ENCODE measurements at regions not wholly inside any gene's neighbourhood (a gene's known extent, or its start where the extent isn't known, plus 50 kb on each side); places are given as distances from the start of the nearest gene placed in this dataset.
A peak's percentile ranks its signal among the peaks of the same experiment; 100 is the strongest.
"Not testable (repeated sequence)": the region's sequence is repeated elsewhere in the genome, so short reads cannot be mapped to it uniquely, and the experiment has no call there.

DNA sequence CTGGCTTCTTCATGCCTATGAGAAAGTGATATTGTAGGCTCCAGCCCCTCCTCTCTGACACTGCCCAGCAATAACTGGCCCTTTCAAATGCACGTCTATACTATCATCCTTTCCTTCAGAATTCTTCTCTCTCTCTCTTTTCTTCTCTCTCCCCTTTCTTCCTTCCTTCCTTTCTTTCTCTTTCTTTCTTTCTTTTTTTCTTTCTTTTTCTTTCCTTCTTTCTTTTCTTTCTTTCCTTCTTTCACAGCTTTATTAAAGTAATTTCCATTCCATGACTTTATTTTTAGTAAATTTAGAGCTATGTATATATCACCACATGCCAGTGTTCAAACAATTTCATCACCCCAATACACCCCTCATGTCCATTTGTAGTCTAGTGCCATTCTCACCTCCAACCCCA lies 302.1 kb downstream of the RPAP3 start (continued):
- TF ChIP-seq, protein P1, sequence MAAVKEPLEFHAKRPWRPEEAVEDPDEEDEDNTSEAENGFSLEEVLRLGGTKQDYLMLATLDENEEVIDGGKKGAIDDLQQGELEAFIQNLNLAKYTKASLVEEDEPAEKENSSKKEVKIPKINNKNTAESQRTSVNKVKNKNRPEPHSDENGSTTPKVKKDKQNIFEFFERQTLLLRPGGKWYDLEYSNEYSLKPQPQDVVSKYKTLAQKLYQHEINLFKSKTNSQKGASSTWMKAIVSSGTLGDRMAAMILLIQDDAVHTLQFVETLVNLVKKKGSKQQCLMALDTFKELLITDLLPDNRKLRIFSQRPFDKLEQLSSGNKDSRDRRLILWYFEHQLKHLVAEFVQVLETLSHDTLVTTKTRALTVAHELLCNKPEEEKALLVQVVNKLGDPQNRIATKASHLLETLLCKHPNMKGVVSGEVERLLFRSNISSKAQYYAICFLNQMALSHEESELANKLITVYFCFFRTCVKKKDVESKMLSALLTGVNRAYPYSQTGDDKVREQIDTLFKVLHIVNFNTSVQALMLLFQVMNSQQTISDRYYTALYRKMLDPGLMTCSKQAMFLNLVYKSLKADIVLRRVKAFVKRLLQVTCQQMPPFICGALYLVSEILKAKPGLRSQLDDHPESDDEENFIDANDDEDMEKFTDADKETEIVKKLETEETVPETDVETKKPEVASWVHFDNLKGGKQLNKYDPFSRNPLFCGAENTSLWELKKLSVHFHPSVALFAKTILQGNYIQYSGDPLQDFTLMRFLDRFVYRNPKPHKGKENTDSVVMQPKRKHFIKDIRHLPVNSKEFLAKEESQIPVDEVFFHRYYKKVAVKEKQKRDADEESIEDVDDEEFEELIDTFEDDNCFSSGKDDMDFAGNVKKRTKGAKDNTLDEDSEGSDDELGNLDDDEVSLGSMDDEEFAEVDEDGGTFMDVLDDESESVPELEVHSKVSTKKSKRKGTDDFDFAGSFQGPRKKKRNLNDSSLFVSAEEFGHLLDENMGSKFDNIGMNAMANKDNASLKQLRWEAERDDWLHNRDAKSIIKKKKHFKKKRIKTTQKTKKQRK (IDR thresholded peaks at IDR 0.05; ENCODE audit: low read depth, low read length) = no peak
- TF ChIP-seq CEBPB (IDR thresholded peaks at IDR 0.05; ENCODE audit: borderline replicate concordance in 1 of 2, low read depth in 2 of 2, low read length in 2 of 2) (no peak), RCOR1 (conservative IDR thresholded peaks at IDR 0.05; ENCODE audit: low read depth, low read length) (no peak)

DNA sequence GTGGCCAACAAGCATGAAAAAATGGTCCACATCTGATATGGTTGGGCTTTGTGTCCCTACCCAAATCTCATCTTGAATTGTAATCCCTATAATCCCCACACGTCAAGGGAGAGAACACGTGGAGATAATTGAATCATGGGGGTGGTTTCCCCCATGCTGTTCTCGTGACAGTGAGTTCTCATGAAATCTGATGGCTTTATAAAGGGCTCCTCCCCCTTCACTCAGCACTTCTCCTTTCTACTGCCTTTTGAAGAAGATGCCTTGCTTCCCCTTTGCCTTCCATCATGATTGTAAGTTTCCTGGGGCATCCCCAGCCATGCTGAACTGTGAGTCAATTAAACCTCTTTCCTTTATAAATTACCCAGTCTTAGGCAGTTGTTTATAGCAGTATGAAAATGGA lies 304.6 kb downstream of the RPAP3 start:
- BruUV-seq (replicated peaks); in situ Hi-C loops (cut with MboI); RAD21 ChIA-PET (ENCODE audit: unreplicated experiment); FAIRE-seq; H3K36me3 ChIP-seq (ENCODE audit: control insufficient read depth in 2 of 2, insufficient read depth in 2 of 2, low read length in 1 of 2); POLR2A ChIA-PET; DNase-seq (ENCODE audit: low read depth, low spot score); H3K4me3 ChIP-seq; H2AFZ ChIP-seq (ENCODE audit: control insufficient read depth, low read depth, low read length); H3K9ac ChIP-seq (ENCODE audit: control insufficient read depth, insufficient read depth, low read length); H3K79me2 ChIP-seq (ENCODE audit: control insufficient read depth, insufficient read depth, low read length); SMC1A ChIA-PET (ENCODE audit: uncharacterized antibody, unreplicated experiment); H3K4me2 ChIP-seq (ENCODE audit: control insufficient read depth, insufficient read depth); H4K20me1 ChIP-seq (ENCODE audit: control insufficient read depth, insufficient read depth); intact Hi-C loops (cut with micrococcal nuclease; ENCODE audit: unreplicated experiment); H3K9me3 ChIP-seq (replicated peaks; ENCODE audit: control insufficient read depth, insufficient read depth, low read length); H3K27me3 ChIP-seq (replicated peaks in 1 of 2; ENCODE audit: control insufficient read depth in 2 of 2, insufficient read depth in 2 of 2, low read length in 1 of 2); H3K4me1 ChIP-seq (ENCODE audit: control insufficient read depth, insufficient read depth, low read length); H3K27ac ChIP-seq (ENCODE audit: control insufficient read depth, insufficient read depth): not testable (repeated sequence)
- 17% methylated on average over 3 of the region's 3 CpGs for WGBS (ENCODE audit: insufficient coverage, insufficient replicate concordance, low lambda C conversion rate, missing lambda C conversion rate)
- CTCF ChIA-PET = interaction anchor here (0.9 kb wide), 1 partner anchor 285 kb away, joined by 3 read pairs; no protein-coding TSS in a partner anchor
- peak; percentile 28; the same call in 2 of the 3 replicates for ATAC-seq
- peak; percentile 37; the same call in 1 of the 2 replicates for TF ChIP-seq SPI1 (IDR thresholded peaks at IDR 0.05; ENCODE audit: borderline replicate concordance, insufficient read depth, low read depth, low read length)

Measured in GM12878 (cell line).